ENCODE measurements at regions not wholly inside any gene's neighbourhood (a gene's known extent, or its start where the extent isn't known, plus 50 kb on each side); places are given as distances from the start of the nearest gene placed in this dataset.

- DNase-seq: no peak
Observed at GRCh38 chr5:128591598-128592455, 53.8 kb upstream of the FBN2 start.

GRCh38 chr5:128596071-128596470 is 58.0 kb upstream of the FBN2 start:
- no peak for DNase-seq

- DNase-seq: no peak
Observed at GRCh38 chr5:128597156-128597555, 59.1 kb upstream of the FBN2 start.

- DNase-seq: no peak
Observed at GRCh38 chr5:128613128-128613527, 75.1 kb upstream of the FBN2 start.

- no peak for DNase-seq
Observed at GRCh38 chr5:128613766-128614165, 75.7 kb upstream of the FBN2 start.

- no peak for DNase-seq
Observed at GRCh38 chr5:128615578-128615977, 77.5 kb upstream of the FBN2 start.

- DNase-seq: no peak
Observed at GRCh38 chr5:128626536-128627090, 88.6 kb upstream of the FBN2 start.

GRCh38 chr5:128627939-128628338 is 89.9 kb upstream of the FBN2 start:
- no peak for DNase-seq

- DNase-seq: no peak
Observed at GRCh38 chr5:128629157-128629556, 91.1 kb upstream of the FBN2 start.

GRCh38 chr5:128630121-128630520 is 92.1 kb upstream of the FBN2 start:
- DNase-seq: no peak

GRCh38 chr5:128631771-128632170 is 93.7 kb upstream of the FBN2 start:
- DNase-seq: no peak

- DNase-seq: no peak
Observed at GRCh38 chr5:128632264-128632663, 94.2 kb upstream of the FBN2 start.

- DNase-seq: no peak
Observed at GRCh38 chr5:128633901-128634300, 95.9 kb upstream of the FBN2 start.

- no peak for DNase-seq
Observed at GRCh38 chr5:128635379-128635778, 97.3 kb upstream of the FBN2 start.

GRCh38 chr5:128636361-128636760 is 98.3 kb upstream of the FBN2 start:
- DNase-seq: no peak

GRCh38 chr5:128637031-128637430 is 99.0 kb upstream of the FBN2 start:
- no peak for DNase-seq

- no peak for DNase-seq
Observed at GRCh38 chr5:128641861-128642260, 103.8 kb upstream of the FBN2 start.

- no peak for DNase-seq
Observed at GRCh38 chr5:128644863-128645262, 106.8 kb upstream of the FBN2 start.

- no peak for DNase-seq
Observed at GRCh38 chr5:128645581-128645980, 107.5 kb upstream of the FBN2 start.

- no peak for DNase-seq
Observed at GRCh38 chr5:128646176-128646575, 108.1 kb upstream of the FBN2 start.

GRCh38 chr5:128649192-128649591 is 111.1 kb upstream of the FBN2 start:
- DNase-seq: no peak

- no peak for DNase-seq
Observed at GRCh38 chr5:128662997-128663396, 125.0 kb upstream of the FBN2 start.

- no peak for DNase-seq
Observed at GRCh38 chr5:128665747-128666355, 127.8 kb upstream of the FBN2 start.

GRCh38 chr5:128667152-128667551 is 129.1 kb upstream of the FBN2 start:
- DNase-seq: no peak
